ENCODE measurements at regions not wholly inside any gene's neighbourhood (a gene's known extent, or its start where the extent isn't known, plus 50 kb on each side); places are given as distances from the start of the nearest gene placed in this dataset.

- TF ChIP-seq, protein P1, sequence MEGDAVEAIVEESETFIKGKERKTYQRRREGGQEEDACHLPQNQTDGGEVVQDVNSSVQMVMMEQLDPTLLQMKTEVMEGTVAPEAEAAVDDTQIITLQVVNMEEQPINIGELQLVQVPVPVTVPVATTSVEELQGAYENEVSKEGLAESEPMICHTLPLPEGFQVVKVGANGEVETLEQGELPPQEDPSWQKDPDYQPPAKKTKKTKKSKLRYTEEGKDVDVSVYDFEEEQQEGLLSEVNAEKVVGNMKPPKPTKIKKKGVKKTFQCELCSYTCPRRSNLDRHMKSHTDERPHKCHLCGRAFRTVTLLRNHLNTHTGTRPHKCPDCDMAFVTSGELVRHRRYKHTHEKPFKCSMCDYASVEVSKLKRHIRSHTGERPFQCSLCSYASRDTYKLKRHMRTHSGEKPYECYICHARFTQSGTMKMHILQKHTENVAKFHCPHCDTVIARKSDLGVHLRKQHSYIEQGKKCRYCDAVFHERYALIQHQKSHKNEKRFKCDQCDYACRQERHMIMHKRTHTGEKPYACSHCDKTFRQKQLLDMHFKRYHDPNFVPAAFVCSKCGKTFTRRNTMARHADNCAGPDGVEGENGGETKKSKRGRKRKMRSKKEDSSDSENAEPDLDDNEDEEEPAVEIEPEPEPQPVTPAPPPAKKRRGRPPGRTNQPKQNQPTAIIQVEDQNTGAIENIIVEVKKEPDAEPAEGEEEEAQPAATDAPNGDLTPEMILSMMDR (IDR thresholded peaks at IDR 0.05), result no peak
- TF ChIP-seq POLR2AphosphoS5 (IDR thresholded peaks at IDR 0.05; ENCODE audit: low read depth, low read length), result no peak
These were observed 547.2 kb upstream of the JAG1 start for GRCh38 chr20:11221046-11221445.

Measured in Panc1 (cell line).